ENCODE measurements at regions not wholly inside any gene's neighbourhood (a gene's known extent, or its start where the extent isn't known, plus 50 kb on each side); places are given as distances from the start of the nearest gene placed in this dataset.

- TF ChIP-seq, protein P1, sequence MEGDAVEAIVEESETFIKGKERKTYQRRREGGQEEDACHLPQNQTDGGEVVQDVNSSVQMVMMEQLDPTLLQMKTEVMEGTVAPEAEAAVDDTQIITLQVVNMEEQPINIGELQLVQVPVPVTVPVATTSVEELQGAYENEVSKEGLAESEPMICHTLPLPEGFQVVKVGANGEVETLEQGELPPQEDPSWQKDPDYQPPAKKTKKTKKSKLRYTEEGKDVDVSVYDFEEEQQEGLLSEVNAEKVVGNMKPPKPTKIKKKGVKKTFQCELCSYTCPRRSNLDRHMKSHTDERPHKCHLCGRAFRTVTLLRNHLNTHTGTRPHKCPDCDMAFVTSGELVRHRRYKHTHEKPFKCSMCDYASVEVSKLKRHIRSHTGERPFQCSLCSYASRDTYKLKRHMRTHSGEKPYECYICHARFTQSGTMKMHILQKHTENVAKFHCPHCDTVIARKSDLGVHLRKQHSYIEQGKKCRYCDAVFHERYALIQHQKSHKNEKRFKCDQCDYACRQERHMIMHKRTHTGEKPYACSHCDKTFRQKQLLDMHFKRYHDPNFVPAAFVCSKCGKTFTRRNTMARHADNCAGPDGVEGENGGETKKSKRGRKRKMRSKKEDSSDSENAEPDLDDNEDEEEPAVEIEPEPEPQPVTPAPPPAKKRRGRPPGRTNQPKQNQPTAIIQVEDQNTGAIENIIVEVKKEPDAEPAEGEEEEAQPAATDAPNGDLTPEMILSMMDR (conservative IDR thresholded peaks at IDR 0.05) = no peak
- Mint-ChIP-seq H3K4me1 (ENCODE audit: unreplicated experiment) (peaks cover 28% of the 10 kb centered on the region), H3K9me3 (peaks cover 1% of the 10 kb centered on the region), H3K4me3 (no peak overlapping the region), H3K27ac (no peak overlapping the region), H3K36me3 (no peaks in the 10 kb centered on the region), H3K27me3 (peaks cover 35% of the 10 kb centered on the region)
- DNase-seq (ENCODE audit: extremely low spot score, unreplicated experiment) = no peak
These were observed 182.8 kb downstream of the TLE3 start for GRCh38 chr15:69914960-69915359.

- TF ChIP-seq, protein P1 (conservative IDR thresholded peaks at IDR 0.05) = no peak
- Mint-ChIP-seq H3K27me3 (peaks cover 26% of the 10 kb centered on the region), H3K4me1 (ENCODE audit: unreplicated experiment) (peaks cover 30% of the 10 kb centered on the region), H3K36me3 (no peaks in the 10 kb centered on the region), H3K9me3 (no peaks in the 10 kb centered on the region), H3K27ac (no peak overlapping the region), H3K4me3 (no peak overlapping the region)
- no peak for DNase-seq (ENCODE audit: extremely low spot score, unreplicated experiment)
These were observed 181.4 kb downstream of the TLE3 start for GRCh38 chr15:69916169-69916785.

- DNase-seq (ENCODE audit: extremely low spot score, unreplicated experiment) = no peak
- TF ChIP-seq, protein P1 (conservative IDR thresholded peaks at IDR 0.05) = no peak
- Mint-ChIP-seq H3K9me3 (no peaks in the 10 kb centered on the region), H3K27ac (no peak overlapping the region), H3K4me1 (ENCODE audit: unreplicated experiment) (peaks cover 30% of the 10 kb centered on the region), H3K27me3 (peaks cover 30% of the 10 kb centered on the region), H3K36me3 (no peaks in the 10 kb centered on the region), H3K4me3 (no peak overlapping the region)
These were observed 180.7 kb downstream of the TLE3 start for GRCh38 chr15:69917056-69917455.

DNA sequence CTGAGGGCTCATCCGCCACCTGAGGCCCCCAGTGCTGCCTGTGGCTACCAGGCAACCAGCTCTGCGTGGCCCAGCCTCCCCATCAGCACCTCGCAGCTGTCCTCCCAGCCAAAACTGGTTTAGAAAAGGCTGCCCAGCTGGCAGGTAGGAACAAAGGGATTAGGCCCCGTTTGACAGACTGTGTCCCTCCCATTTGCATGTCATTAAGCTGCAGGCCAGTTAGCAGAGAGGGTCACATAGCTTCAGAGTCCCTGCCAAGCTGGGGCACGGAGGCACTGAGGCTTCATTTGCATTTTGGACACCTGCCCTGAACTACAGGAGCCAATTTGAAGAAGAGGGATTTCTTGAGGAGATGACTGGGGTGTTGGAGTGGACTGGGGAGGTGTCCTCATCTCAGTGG is 177.9 kb downstream of the TLE3 start:
- Mint-ChIP-seq H3K4me1 (ENCODE audit: unreplicated experiment) (peaks cover 13% of the 10 kb centered on the region), H3K36me3 (peaks cover 5% of the 10 kb centered on the region), H3K27ac (no peak overlapping the region), H3K4me3 (no peak overlapping the region), H3K27me3 (peaks cover 21% of the 10 kb centered on the region), H3K9me3 (no peaks in the 10 kb centered on the region)
- TF ChIP-seq, protein P1 (conservative IDR thresholded peaks at IDR 0.05) = no peak
- no peak for DNase-seq (ENCODE audit: extremely low spot score, unreplicated experiment)

DNA sequence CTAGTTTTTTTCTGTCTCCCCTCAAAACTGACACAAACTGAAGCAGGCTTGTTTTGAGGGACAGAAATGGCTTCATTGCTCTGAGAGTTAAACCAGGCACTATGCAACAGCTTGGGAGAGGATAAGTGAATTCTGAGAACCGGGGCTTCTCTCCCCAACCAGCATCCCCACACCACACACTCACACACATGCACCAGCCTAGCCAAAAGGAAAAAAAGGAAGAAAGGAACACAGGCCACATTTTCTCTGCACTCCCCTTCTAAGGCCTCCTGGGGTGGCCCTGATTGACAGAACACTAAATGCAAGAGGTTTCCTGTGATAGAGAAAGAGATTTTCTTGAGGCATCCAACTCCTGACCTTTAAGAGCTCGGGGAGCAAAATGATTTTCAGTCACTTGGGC is 177.5 kb downstream of the TLE3 start:
- Mint-ChIP-seq H3K9me3 (no peaks in the 10 kb centered on the region), H3K27ac (no peak overlapping the region), H3K36me3 (peaks cover 5% of the 10 kb centered on the region), H3K4me3 (no peak overlapping the region), H3K27me3 (peaks cover 18% of the 10 kb centered on the region), H3K4me1 (ENCODE audit: unreplicated experiment) (peaks cover 13% of the 10 kb centered on the region)
- TF ChIP-seq, protein P1 (conservative IDR thresholded peaks at IDR 0.05) = no peak
- DNase-seq (ENCODE audit: extremely low spot score, unreplicated experiment) = no peak

All from type B pancreatic cell (in vitro differentiated cells).